ENCODE measurements at regions not wholly inside any gene's neighbourhood (a gene's known extent, or its start where the extent isn't known, plus 50 kb on each side); places are given as distances from the start of the nearest gene placed in this dataset.
"Not testable (repeated sequence)": the region's sequence is repeated elsewhere in the genome, so short reads cannot be mapped to it uniquely, and the experiment has no call there.

DNA sequence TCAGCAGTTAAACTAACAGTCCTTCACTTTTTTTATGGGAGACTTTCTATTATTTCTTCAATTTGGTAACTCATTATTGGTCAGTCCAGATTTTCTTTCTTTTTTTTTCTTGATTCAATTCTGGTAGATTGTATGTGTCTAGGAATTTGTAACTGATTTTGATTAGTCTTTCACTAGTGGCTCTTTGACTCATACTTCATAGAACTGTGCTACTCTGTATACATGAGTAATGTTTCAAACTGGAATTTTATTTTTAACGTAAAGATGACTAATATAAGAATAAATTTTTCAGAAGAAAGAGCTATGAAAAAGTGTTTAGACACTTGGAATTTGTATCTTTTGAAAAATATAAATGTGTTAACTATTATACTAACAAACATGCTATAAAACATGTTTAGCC lies 813.0 kb downstream of the TRAM1L1 start:
- peak; percentile 8 for DNase-seq

- DNase-seq: not testable (repeated sequence)
Observed at GRCh38 chr4:116260931-116261330, 824.4 kb downstream of the TRAM1L1 start.

DNA sequence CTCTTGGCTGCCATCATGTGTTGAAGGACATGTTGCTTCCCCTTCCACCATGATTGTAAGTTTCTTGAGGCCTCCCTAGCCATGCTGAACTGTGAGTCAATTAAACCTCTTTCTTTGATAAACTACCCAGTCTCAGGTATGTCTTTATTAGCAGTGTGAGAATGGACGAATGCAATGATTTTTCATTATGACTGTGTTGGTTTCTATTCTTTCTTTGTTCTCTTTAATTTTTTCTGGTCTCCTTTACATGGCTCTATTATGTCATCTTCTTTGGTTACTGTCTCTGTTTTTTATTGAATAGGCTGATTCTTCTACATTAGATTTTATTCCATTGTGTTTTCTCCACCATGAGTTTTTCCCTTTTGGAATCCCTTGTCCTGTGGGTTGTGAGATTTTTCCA lies 840.6 kb downstream of the TRAM1L1 start:
- DNase-seq: no peak

DNA sequence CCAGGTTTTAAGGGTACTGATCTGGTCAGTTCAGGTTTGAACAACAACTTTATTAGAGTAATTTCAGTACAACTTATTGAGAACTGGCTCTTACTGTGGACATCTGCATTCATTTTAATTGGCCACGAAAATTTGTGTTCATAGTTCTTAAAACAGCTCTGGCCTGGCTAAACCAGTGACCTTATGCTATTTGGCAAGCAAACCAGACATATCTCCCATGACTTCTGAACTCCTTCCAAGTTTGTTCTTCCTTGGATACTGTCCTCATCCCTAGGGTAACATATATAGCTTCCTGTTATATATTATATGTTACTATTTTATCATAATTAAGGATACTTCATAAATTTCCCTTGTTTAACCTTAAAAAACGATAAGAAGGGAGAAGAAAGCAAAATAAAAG lies 841.9 kb downstream of the TRAM1L1 start:
- no peak for DNase-seq

DNA sequence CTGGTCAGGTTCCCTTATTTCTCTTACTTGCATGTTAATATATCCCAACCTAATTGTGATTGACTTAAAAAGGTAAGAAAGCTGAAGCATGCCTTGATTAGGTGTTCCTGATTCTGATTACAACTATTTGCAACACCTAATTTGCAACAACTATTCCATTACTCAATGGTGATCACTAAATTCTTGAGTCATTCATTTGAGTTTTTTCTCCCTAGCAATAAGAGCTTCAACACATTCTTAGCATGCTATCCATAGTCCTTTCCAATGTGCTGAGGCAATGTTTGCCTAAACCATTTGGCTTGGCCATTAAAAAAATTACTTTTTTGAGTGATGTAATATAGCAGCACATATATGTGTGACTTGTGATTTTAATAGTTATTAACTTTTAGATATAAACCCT lies 851.4 kb downstream of the TRAM1L1 start:
- DNase-seq: no peak

GRCh38 chr4:116231999-116232398 lies 853.4 kb downstream of the TRAM1L1 start:
- DNase-seq: not testable (repeated sequence)

- no peak for DNase-seq
Observed at GRCh38 chr4:116229420-116229819, 856.0 kb downstream of the TRAM1L1 start.

GRCh38 chr4:116223040-116223732 lies 862.2 kb downstream of the TRAM1L1 start:
- no peak for DNase-seq

DNA sequence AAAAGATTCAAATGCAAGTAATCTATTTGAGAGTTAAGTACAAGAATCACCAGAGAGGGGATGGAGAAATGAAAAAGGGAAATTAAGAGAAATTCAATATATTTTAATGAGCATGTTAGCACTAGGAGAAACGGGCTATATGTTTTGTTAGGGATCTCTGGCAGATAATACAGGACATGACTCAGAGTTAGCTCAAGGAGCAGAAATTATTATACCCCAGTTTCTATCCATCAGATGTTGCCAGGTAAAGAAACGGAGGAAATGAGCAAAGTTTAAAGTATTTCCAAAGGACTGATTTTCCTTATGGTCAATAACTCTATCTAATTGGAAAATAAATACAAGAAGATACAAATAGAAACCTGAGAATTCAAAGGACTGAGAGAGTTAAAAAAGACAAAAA lies 867.6 kb downstream of the TRAM1L1 start:
- no peak for DNase-seq

GRCh38 chr4:116215622-116216021 lies 869.8 kb downstream of the TRAM1L1 start:
- no peak for DNase-seq

DNA sequence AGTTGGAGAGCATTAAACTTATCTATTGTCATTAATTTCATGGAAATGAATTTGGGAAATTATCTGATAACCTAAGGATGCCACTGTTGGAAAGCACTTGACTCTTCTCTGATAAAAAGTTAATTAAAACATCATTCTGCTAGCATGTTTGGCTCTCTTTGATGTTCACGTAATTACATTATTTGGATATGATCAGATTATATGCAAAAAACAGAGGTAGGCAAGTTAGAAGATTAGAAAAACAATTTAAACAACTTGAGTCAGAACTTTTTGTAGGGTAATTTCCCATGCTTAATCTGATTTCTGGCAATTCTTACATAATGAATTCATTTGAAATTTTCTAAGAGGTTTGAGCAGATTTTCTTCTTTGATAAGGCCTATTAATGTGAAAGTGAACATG lies 882.9 kb downstream of the TRAM1L1 start:
- no peak for DNase-seq

GRCh38 chr4:116197317-116197809 lies 888.0 kb downstream of the TRAM1L1 start:
- no peak for DNase-seq

GRCh38 chr4:116183241-116183640 lies 902.1 kb downstream of the TRAM1L1 start:
- DNase-seq: no peak

- peak; percentile 1 for DNase-seq
Observed at GRCh38 chr4:116180157-116180601, 905.2 kb downstream of the TRAM1L1 start.

- not testable (repeated sequence) for DNase-seq
Observed at GRCh38 chr4:116151371-116151770, 934.0 kb downstream of the TRAM1L1 start.

DNA sequence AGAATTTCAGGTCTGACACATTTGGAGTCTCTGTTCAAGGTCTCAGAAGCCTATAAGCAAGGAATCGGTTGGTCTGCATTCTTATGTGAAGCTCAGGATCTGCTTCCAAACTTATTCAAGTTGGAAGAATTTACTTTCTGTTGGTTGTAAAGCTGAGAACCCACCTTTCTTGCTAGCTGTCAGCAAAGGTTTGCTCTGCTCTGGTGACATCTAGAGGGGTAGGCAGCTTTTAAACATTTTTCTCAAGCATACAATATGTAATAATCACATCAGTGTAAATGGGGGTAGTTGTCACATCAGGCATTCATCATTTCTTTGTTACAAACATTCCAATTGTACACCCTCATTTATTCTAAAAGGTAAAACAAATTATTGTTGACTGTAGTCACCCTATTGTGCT lies 935.2 kb downstream of the TRAM1L1 start:
- no peak for DNase-seq

DNA sequence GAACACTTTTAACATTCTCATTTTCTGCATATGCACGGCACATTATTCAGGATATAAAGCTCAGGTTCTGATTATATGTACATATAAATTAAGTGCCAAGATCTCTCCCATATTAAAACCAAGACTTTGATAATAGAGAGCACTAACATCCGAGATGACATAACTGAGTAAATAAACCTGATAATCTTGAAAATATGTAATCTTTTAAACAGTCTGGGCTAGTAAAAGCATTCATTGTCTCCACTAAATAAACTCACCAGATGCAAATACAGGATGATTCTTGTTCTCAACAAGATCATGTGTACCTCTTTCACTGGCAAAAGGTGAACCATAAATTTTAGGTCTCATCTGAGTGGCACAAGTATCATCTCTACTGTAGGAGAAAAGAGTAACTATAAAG lies 942.2 kb downstream of the TRAM1L1 start:
- no peak for DNase-seq

- no peak for DNase-seq
Observed at GRCh38 chr4:116132946-116133345, 952.4 kb downstream of the TRAM1L1 start.

DNA sequence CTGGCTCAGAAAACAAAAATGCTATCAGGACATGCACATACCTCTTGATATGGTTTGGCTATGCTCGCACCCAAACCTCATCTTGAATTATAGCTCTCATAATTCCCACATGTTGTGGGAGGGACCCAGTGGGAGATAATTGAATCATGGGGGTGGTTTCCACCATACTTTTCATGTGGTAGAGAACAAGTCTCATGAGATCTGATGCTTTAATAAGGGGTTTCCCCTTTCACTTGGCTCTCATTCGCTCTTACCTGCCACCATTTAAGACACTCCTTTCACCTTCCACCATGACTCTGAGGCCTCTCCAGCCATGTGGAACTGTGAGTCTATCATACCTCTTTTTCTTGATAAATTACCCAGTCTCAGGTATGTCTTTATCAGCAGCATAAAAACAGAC lies 958.6 kb downstream of the TRAM1L1 start:
- no peak for DNase-seq

GRCh38 chr4:116122124-116122523 lies 963.3 kb downstream of the TRAM1L1 start:
- DNase-seq: peak; percentile 14

GRCh38 chr4:116118221-116118620 lies 967.2 kb downstream of the TRAM1L1 start:
- peak; percentile 11 for DNase-seq

GRCh38 chr4:116112861-116113260 lies 972.5 kb downstream of the TRAM1L1 start:
- not testable (repeated sequence) for DNase-seq

- DNase-seq: no peak
Observed at GRCh38 chr4:116110713-116111112, 974.7 kb downstream of the TRAM1L1 start.

GRCh38 chr4:116108606-116109005 lies 976.8 kb downstream of the TRAM1L1 start:
- DNase-seq: no peak

DNA sequence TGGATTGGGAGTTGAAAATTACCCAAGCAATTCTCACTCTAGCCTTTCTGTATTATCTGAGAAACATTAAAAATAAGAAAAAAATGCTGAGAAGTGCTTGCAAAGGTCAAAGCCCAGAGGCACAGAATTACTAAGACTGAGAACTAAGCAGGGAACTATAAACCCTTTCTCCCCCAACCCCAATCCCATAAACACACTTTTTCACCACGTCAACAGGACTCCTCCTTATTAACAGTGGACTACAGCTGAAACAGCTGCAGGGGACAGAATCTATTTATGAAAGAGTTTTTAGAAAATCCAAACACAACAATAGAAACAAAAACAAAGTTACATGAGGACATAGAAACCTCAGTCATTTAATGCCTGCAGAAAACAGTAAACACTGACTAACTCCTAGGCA lies 984.1 kb downstream of the TRAM1L1 start:
- DNase-seq: no peak
